Right lobe of liver (tissue), 6 donors: ENCODE measurements at regions not wholly inside any gene's neighbourhood (a gene's known extent, or its start where the extent isn't known, plus 50 kb on each side); places are given as distances from the start of the nearest gene placed in this dataset.

ENCODE experiments used
- ATAC-seq, 4 donors: fragments of 200-7000 bp; cut with Tn5 transposase; one replicate each; pipeline ENCODE4 v1.9.1; 2020; ENCODE audit warnings: mild to moderate bottlenecking in 4 of 4, moderate library complexity in 4 of 4
- DNase-seq, 3 donors: peaks; one replicate each; pipeline ENCODE4 v3.0.0-alpha.2; 2020
- H3K27ac ChIP-seq, 3 donors: fragments of 200-600 bp; one replicate each; pipeline ENCODE4 v1.8.0; 2022
- H3K27me3 ChIP-seq, 2 donors: fragments of 200-600 bp; one replicate each; pipeline ENCODE4 v1.8.0; 2022
- H3K36me3 ChIP-seq, 4 donors: fragments of 200-600 bp; sonication (generic) in 1 of 4; one replicate each; pipeline versions ENCODE4 v1.5.1 to v1.8.0; 2017 to 2022; ENCODE audit warnings: control low read depth in 1 of 4
- H3K4me1 ChIP-seq, 4 donors: fragments of 200-600 bp; sonication (generic) in 1 of 4; one replicate each; pipeline versions ENCODE4 v1.5.1 to v1.8.0; 2017 to 2022; ENCODE audit warnings: control low read depth in 1 of 4
- H3K4me3 ChIP-seq, 3 donors: fragments of 200-600 bp; one replicate each; pipeline ENCODE4 v1.8.0; 2022
- H3K9me3 ChIP-seq, 4 donors: fragments of 200-600 bp; sonication (generic) in 1 of 4; one replicate each; pipeline versions ENCODE4 v1.5.1 to v1.8.0; 2017 to 2022; ENCODE audit warnings: control low read depth in 1 of 4
- POLR2A ChIP-seq: fragments of 450-650 bp; IDR thresholded peaks from one replicate; pipeline ENCODE4 v1.6.1; 2017; ENCODE audit warnings: antibody characterized with exemption, mild to moderate bottlenecking
- WGBS: methylation state at CpG from one replicate; pipeline ENCODE4 v1.1.6; 2018; ENCODE audit warnings: low coverage, low lambda C conversion rate; ENCODE audit not compliant: insufficient coverage; ENCODE audit errors: missing lambda C conversion rate; 5-methylcytosine and 5-hydroxymethylcytosine counted together
- intact Hi-C, 2 donors: fragments of 100-400 bp; cut with DNase I; formaldehyde crosslinking; loops; one replicate each; pipeline versions ENCODE4 v1.11.2 to v1.14.1; 2022
- TF ChIP-seq, protein P1 (sequence below), 4 donors: fragments of 200-600 bp in 3 of 4; fragments of 450-650 bp in 1 of 4; IDR thresholded peaks; one replicate each; pipeline versions ENCODE4 v1.5.1 to v1.8.0; 2016 to 2022; ENCODE audit warnings: antibody characterized with exemption in 4 of 4, mild to moderate bottlenecking in 2 of 4
- donor health status: DM: no; HTN: yes; CAD: no.
- donor health status: DM: no; HTN: no; CAD: no.
- donor health status: DM: no; HTN: no; CAD: no.
- donor health status: DM: no; HTN: yes; CAD: no.
- donor health status: DM: no; HTN: yes; CAD: no.

DNA sequence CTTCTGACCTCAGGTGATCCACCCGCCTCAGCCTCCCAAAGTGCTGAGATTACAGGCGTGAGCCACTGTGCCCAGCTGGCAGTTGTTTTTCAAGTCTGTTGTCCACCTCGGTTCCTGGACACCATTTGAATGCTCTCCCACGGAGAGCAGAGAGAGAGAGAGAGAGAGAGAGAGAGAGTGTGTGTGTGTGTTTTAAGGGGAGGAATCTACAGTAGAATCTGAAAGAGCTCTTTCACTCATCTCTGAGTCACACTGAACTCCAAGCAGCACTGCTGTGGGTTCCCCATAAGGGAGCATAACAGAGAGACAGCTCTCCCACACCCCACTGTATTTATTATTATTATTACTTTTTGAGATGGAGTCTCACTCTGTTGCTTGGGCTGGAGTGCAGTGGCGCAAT, 156.6 kb downstream of the RPLP1 start:
- TF ChIP-seq POLR2A: no peak
- TF ChIP-seq, protein P1, sequence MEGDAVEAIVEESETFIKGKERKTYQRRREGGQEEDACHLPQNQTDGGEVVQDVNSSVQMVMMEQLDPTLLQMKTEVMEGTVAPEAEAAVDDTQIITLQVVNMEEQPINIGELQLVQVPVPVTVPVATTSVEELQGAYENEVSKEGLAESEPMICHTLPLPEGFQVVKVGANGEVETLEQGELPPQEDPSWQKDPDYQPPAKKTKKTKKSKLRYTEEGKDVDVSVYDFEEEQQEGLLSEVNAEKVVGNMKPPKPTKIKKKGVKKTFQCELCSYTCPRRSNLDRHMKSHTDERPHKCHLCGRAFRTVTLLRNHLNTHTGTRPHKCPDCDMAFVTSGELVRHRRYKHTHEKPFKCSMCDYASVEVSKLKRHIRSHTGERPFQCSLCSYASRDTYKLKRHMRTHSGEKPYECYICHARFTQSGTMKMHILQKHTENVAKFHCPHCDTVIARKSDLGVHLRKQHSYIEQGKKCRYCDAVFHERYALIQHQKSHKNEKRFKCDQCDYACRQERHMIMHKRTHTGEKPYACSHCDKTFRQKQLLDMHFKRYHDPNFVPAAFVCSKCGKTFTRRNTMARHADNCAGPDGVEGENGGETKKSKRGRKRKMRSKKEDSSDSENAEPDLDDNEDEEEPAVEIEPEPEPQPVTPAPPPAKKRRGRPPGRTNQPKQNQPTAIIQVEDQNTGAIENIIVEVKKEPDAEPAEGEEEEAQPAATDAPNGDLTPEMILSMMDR (IDR thresholded peaks at IDR 0.05): no peak
- DNase-seq: no peak
- intact Hi-C loops: no loop called here
- H3K9me3 ChIP-seq: no peaks in the 10 kb centered on the region
- H3K4me3 ChIP-seq: no peak overlapping the region
- WGBS: 56% methylated on average over 4 of the region's 5 CpGs
- H3K4me1 ChIP-seq: peaks cover 0 to 2% (median 0%) of the 10 kb centered on the region in 4 donors
- H3K36me3 ChIP-seq: no peaks in the 10 kb centered on the region
- H3K27me3 ChIP-seq: no peaks in the 10 kb centered on the region
- peak in 1 of 4 donors; percentile 43 for ATAC-seq
- no peak overlapping the region for H3K27ac ChIP-seq

DNA sequence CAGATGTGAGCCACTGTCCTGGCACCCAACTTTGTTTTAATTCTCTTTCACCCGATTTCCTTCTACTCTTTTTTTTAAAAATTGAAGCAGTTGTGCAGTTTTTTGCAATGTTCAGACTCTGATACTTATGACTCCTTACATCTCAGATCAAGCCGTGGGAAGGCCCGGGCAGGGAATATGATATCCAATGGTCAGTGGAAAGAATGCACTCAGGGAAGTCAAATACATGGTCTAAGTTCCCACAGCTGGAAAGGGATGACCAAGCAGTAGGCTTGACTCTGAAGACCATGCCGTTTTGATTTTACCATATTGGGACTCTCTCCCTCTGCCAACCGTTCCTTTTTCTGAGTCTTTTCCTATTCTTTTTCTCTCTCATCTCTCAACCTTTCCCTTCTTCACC, 157.2 kb downstream of the RPLP1 start:
- 77% methylated on average over 5 of the region's 5 CpGs for WGBS
- no peak overlapping the region for H3K27ac ChIP-seq
- H3K4me1 ChIP-seq: no peaks in the 10 kb centered on the region
- no peaks in the 10 kb centered on the region for H3K9me3 ChIP-seq
- intact Hi-C loops: no loop called here
- no peak for ATAC-seq
- H3K36me3 ChIP-seq: no peaks in the 10 kb centered on the region
- no peak for DNase-seq
- H3K4me3 ChIP-seq: no peak overlapping the region
- no peaks in the 10 kb centered on the region for H3K27me3 ChIP-seq
- TF ChIP-seq, protein P1 (IDR thresholded peaks at IDR 0.05): no peak
- TF ChIP-seq POLR2A: no peak

DNA sequence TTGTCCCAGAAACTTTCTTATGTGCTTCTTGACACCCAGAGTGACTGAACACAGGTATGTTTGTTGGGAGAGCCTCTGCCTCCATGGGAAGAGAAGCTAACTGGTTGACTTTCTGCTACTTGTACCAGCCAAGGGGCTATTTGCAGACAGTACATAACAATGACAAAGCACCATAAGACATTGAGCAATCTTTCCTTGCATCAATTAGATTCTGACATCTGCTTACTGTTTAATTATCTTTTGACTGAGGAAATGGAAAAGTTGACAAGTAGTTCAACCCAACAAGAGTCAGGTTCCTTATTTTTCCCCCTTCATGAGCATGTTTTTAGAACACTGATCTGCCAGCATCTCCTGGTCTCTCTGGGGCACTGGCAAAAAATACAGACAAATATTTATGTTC, 157.7 kb downstream of the RPLP1 start:
- ATAC-seq: peak in 1 of 4 donors; percentile 35
- Histone ChIP-seq H3K9me3 (no peaks in the 10 kb centered on the region), H3K36me3 (no peaks in the 10 kb centered on the region), H3K4me3 (no peak overlapping the region), H3K27ac (no peak overlapping the region), H3K27me3 (no peaks in the 10 kb centered on the region), H3K4me1 (no peaks in the 10 kb centered on the region)
- intact Hi-C loops: no loop called here
- DNase-seq: no peak
- TF ChIP-seq, protein P1 (IDR thresholded peaks at IDR 0.05): no peak
- no peak for TF ChIP-seq POLR2A

DNA sequence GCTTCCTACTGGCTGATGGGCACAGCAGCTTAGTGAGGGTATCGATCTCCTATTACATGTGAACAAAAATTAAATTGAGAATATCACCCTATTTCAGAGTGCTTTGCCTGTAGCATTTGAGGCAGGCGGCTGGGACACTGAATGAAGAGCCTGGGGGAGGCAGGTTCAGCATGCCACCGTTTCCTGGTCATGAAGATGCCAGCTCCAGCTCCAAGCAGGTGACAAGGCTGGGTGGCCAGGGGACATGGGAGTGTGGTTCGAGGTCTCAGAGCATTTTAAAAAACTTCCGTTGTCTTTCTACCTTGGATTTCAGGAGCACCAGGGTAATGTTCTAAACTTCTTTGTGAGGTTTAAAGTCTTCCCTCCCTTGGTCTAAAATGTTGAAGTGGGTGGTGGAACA, 158.2 kb downstream of the RPLP1 start:
- no peaks in the 10 kb centered on the region for H3K36me3 ChIP-seq
- no peak for ATAC-seq

More for the DNA sequence above, 158.2 kb downstream of the RPLP1 start:
- DNase-seq: peak in 1 of 3 donors; percentile 20
- Histone ChIP-seq H3K9me3 (no peaks in the 10 kb centered on the region), H3K4me1 (no peaks in the 10 kb centered on the region), H3K27me3 (no peaks in the 10 kb centered on the region), H3K4me3 (no peak overlapping the region), H3K27ac (no peak overlapping the region)
- intact Hi-C loops: no loop called here
- TF ChIP-seq POLR2A: no peak
- TF ChIP-seq, protein P1 (IDR thresholded peaks at IDR 0.05): no peak
- 96% methylated on average over 4 of the region's 5 CpGs for WGBS
